Stimulated activated CD8-positive, alpha-beta memory T cell treated with anti-CD3 and anti-CD28 coated beads, Interleukin-15, amount 100 ng/mL, for 4 hours (primary cell): ENCODE measurements at regions not wholly inside any gene's neighbourhood (a gene's known extent, or its start where the extent isn't known, plus 50 kb on each side); places are given as distances from the start of the nearest gene placed in this dataset.

Source experiments
- DNase-seq, 2 donors: peaks; one replicate each; pipeline ENCODE4 v3.0.0-alpha.2; 2020; ENCODE audit warnings: low read depth in 2 of 2

GRCh38 chr2:220277445-220277975, 650.1 kb downstream of the SLC4A3 start:
- DNase-seq = no peak

GRCh38 chr2:220278022-220278421, 650.6 kb downstream of the SLC4A3 start:
- DNase-seq = no peak

- DNase-seq = no peak
Observed at GRCh38 chr2:220279372-220279771, 651.9 kb downstream of the SLC4A3 start.

GRCh38 chr2:220279840-220280239, 652.4 kb downstream of the SLC4A3 start:
- no peak for DNase-seq

- no peak for DNase-seq
Observed at GRCh38 chr2:220280736-220281135, 653.3 kb downstream of the SLC4A3 start.

DNA sequence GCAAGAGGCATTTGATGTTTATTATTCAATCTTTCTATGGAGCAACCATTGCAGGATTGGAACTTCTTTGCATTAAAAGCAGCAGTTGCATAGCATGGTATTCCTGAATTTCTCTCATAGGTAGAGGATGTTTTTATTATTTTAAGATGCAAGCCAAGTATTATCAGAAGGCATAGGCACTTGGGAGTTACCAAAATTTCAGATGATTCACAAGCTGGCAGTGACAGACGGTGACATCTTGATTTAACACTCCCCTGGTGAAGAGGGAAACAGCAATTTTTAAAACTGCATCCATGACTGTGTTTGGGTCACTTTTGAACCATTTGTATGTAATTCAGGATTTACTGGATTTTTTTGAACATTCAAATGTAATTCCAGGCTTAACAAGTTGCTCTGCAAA, 654.3 kb downstream of the SLC4A3 start:
- no peak for DNase-seq

- DNase-seq = no peak
Observed at GRCh38 chr2:220282236-220282635, 654.8 kb downstream of the SLC4A3 start.

DNA sequence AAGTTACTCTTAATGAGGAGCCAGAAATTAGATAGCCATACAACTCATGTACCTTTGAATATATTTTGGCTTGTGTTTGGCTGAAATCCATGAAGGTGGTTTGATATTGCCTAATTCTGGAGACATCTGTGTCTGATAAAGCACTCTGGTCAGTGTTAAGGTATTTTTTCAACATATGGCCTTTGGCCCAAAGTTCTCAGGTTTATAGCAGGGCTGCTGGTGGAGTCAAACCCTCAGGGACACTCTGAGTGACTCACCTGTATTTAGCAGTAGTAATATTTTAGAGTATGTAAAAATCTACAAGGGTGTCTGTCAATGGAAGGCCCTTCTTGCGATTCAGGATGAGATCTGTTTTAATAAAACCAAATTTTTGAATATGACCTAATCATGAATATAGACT, 666.5 kb downstream of the SLC4A3 start:
- DNase-seq = no peak

- DNase-seq = no peak
Observed at GRCh38 chr2:220296174-220296573, 668.7 kb downstream of the SLC4A3 start.

DNA sequence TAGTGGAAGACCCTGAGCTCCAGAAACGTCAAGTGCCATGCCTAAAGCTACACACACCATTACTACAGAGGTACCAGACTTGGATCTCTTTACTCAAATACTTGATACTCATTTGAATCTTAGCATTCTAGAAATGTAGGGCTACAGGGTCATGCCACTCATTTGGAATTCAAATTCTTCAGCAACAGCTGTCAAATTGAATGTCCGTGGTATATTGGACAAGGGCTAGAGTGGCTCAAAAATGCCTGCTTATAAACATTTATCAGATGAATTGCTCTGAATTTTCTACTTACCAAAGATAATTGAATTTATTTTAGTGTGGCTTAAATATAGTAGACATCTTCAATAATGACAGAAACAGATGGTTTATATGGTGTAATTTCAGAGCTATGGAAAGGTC, 669.7 kb downstream of the SLC4A3 start:
- no peak for DNase-seq

GRCh38 chr2:220300806-220301205, 673.4 kb downstream of the SLC4A3 start:
- DNase-seq = no peak

DNA sequence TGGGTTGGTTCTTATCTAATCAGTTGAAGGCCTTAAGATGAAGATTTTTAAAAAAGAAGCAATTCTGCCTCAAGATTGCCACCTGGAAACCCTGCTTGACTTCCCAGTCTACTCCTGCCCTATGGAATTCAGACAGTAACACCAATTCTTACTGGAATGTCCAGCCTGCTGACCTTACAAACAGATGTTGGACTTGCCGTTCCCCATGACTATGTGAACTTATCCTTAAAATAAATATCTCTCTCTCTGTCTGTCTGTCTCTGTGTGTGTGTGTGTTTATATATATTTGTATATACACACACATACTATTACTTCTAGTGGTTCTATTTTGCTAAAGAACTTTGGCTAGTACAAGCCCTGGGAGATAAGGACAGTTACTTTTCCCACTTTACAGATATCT, 675.3 kb downstream of the SLC4A3 start:
- DNase-seq = no peak

- DNase-seq = no peak
Observed at GRCh38 chr2:220309215-220309614, 681.8 kb downstream of the SLC4A3 start.

DNA sequence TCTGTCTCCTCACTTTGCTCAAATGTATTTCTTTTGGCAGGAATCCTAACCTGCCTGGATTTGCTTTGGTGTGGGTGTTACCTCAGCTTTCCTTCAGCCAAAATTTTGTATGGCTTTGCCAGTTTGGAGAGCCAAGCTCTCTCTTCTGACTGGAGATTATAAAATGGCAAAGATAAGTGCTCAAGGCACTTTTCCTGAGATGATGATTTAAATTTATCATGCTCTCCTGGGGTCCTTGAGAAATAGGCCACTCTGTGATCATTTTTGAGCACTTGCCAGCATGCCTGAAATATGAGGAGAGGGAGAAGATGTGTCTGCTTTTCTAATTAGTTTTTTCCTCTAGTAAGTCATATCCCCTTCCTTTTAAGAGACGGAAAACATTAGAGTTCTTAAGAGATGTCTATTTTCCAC, 683.0 kb downstream of the SLC4A3 start:
- DNase-seq = no peak

DNA sequence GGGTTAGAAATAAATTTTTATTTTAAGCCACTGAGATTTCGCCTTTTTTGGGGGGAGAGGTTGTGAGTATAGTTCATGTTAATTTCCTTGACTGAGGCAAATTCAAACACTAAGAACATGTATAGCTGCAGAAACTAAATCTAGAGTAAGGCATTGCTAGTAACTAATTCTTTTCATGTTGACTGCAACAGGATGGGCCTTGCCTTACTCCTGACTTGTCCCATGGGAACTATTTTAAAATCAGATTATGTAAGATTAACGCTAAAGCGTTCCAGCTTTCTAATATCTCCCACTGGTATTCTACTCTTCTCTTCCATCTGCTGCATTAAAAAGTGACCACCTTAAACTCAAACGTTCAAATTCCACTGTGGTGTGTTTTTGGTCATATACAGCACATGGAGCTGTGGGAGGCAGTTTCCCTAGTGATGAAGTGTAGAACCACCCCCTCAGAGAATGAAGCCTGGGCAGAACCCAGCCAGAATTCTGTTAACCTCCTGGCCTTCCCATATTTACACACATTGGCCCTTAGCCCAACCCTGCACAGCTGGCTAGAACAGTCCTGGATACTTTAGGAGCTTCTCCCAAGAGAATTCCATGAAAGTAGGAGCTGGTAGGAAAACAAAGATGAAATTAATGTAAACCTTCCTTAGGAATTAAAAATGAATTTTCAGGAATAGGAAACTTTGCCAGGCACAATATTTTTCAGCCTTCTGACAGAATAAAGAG, 687.8 kb downstream of the SLC4A3 start:
- DNase-seq = no peak

GRCh38 chr2:220318037-220318436, 690.6 kb downstream of the SLC4A3 start:
- DNase-seq = no peak

- no peak for DNase-seq
Observed at GRCh38 chr2:220318508-220318907, 691.1 kb downstream of the SLC4A3 start.

- no peak for DNase-seq
Observed at GRCh38 chr2:220320326-220320725, 692.9 kb downstream of the SLC4A3 start.

- no peak for DNase-seq
Observed at GRCh38 chr2:220332886-220333285, 705.5 kb downstream of the SLC4A3 start.

DNA sequence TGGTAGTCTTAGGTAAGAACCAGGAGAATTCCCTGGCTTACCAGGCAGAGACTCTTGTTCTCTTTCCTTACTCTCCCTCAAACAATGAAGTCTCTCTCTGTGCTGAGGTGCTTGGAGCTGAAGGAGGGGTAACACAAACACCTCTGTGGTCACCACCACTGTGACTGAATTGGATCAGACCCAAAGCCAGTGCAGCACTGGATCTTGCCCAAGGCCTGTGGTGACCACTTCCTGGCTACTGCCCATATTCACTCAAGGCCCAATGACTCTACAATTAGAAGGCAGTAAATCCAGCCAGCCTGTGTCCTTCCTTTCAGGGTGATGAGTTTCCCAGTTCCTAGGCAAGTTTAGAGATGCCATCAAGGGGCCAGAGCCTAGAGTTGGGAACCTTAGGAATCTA, 706.8 kb downstream of the SLC4A3 start:
- no peak for DNase-seq

GRCh38 chr2:220334871-220335590, 707.6 kb downstream of the SLC4A3 start:
- DNase-seq = no peak

- no peak for DNase-seq
Observed at GRCh38 chr2:220335591-220335915, 708.1 kb downstream of the SLC4A3 start.

DNA sequence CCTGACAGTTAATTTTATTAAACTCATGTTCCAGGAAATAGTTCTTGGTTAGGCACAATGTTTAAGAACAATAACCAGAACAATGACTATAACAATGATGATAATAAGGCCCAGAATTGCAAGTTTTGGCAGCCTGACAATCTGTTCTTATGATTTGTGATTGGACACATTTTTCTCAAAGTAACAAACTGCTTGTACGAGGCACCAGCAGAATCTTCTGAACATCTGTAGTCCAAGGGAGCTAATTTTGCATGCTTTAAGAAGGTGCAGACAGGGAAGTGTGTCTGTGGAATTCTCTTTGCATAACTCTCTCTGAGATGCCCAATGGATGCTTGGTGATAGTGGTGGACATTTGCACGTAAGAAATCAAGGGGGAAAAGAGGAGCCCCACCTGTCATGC, 709.3 kb downstream of the SLC4A3 start:
- no peak for DNase-seq
